ELF-1 (cell line): ENCODE measurements at regions not wholly inside any gene's neighbourhood (a gene's known extent, or its start where the extent isn't known, plus 50 kb on each side); places are given as distances from the start of the nearest gene placed in this dataset.

Experiments
- DNase-seq: peaks from one replicate; pipeline ENCODE4 v3.0.0-alpha.2; 2016; ENCODE audit warnings: low read depth, low spot score

- peak; percentile 78 for DNase-seq
These were observed 84.8 kb upstream of the COL13A1 start for GRCh38 chr10:69716711-69717560.

GRCh38 chr10:69718951-69719350, 82.8 kb upstream of the COL13A1 start:
- no peak for DNase-seq

- DNase-seq: peak; percentile 92
These were observed 79.9 kb upstream of the COL13A1 start for GRCh38 chr10:69721690-69722310.

GRCh38 chr10:69723653-69724052, 78.1 kb upstream of the COL13A1 start:
- no peak for DNase-seq

GRCh38 chr10:69726850-69727249, 74.9 kb upstream of the COL13A1 start:
- no peak for DNase-seq

GRCh38 chr10:69728335-69728870, 73.3 kb upstream of the COL13A1 start:
- peak; percentile 92 for DNase-seq

- DNase-seq: no peak
These were observed 72.2 kb upstream of the COL13A1 start for GRCh38 chr10:69729326-69730048.

- DNase-seq: no peak
These were observed 71.2 kb upstream of the COL13A1 start for GRCh38 chr10:69730251-69731156.

GRCh38 chr10:69731184-69731583, 70.5 kb upstream of the COL13A1 start:
- peak; percentile 48 for DNase-seq

GRCh38 chr10:69731698-69732097, 70.0 kb upstream of the COL13A1 start:
- no peak for DNase-seq

GRCh38 chr10:69732147-69732825, 69.4 kb upstream of the COL13A1 start:
- DNase-seq: no peak

GRCh38 chr10:69732826-69733150, 68.9 kb upstream of the COL13A1 start:
- DNase-seq: no peak

GRCh38 chr10:69733791-69734261, 67.9 kb upstream of the COL13A1 start:
- DNase-seq: no peak

- DNase-seq: no peak
These were observed 67.3 kb upstream of the COL13A1 start for GRCh38 chr10:69734416-69734796.

GRCh38 chr10:69734797-69735468, 66.8 kb upstream of the COL13A1 start:
- DNase-seq: no peak

GRCh38 chr10:69736886-69737641, 64.6 kb upstream of the COL13A1 start:
- DNase-seq: no peak

- DNase-seq: no peak
These were observed 63.6 kb upstream of the COL13A1 start for GRCh38 chr10:69738071-69738470.

GRCh38 chr10:69738858-69739435, 62.8 kb upstream of the COL13A1 start:
- DNase-seq: no peak

GRCh38 chr10:69739634-69740033, 62.1 kb upstream of the COL13A1 start:
- no peak for DNase-seq
